Gastroesophageal sphincter (tissue), 4 donors: ENCODE measurements at regions not wholly inside any gene's neighbourhood (a gene's known extent, or its start where the extent isn't known, plus 50 kb on each side); places are given as distances from the start of the nearest gene placed in this dataset.

ENCODE experiments used
- ATAC-seq: fragments of 150-250 bp; one replicate; pipeline ENCODE4 v1.9.1; 2016; ENCODE audit warnings: mild to moderate bottlenecking, moderate library complexity
- H3K27ac ChIP-seq, 4 donors: fragments of 200-600 bp; sonication (generic) in 3 of 4; 1 replicate in 3 of 4; 2 replicates in 1 of 4; pipeline ENCODE4 v1.5.1; 2016 to 2019
- H3K27me3 ChIP-seq: fragments of 200-600 bp; sonication (generic); one replicate; pipeline ENCODE4 v1.5.1; 2019
- H3K36me3 ChIP-seq, 2 donors: fragments of 200-600 bp; sonication (generic); one replicate each; pipeline ENCODE4 v1.5.1; 2019; ENCODE audit warnings: control low read depth in 1 of 2
- H3K4me1 ChIP-seq, 3 donors: fragments of 200-600 bp; sonication (generic); 1 replicate in 2 of 3; 2 replicates in 1 of 3; pipeline ENCODE4 v1.5.1; 2016 to 2019; ENCODE audit warnings: control low read depth in 2 of 3
- H3K4me3 ChIP-seq, 2 donors: fragments of 200-600 bp; sonication (generic); one replicate each; pipeline ENCODE4 v1.5.1; 2019; ENCODE audit warnings: mild to moderate bottlenecking in 1 of 2, moderate library complexity in 1 of 2
- H3K9me3 ChIP-seq, 3 donors: fragments of 200-600 bp; sonication (generic); one replicate each; pipeline ENCODE4 v1.5.1; 2017 to 2019; ENCODE audit warnings: control low read depth in 2 of 3
- EP300 ChIP-seq: sonication (generic); formaldehyde crosslinking; IDR thresholded peaks from one replicate; pipeline ENCODE4 v1.6.1; 2017; ENCODE audit warnings: antibody characterized with exemption, mild to moderate bottlenecking
- POLR2A ChIP-seq, 2 donors: fragments of 450-650 bp; IDR thresholded peaks; one replicate each; pipeline ENCODE4 v1.6.1; 2017; ENCODE audit warnings: antibody characterized with exemption in 2 of 2, mild to moderate bottlenecking in 2 of 2, moderate library complexity in 1 of 2
- POLR2AphosphoS5 ChIP-seq: sonication (generic); formaldehyde crosslinking; IDR thresholded peaks from one replicate; pipeline ENCODE4 v1.6.1; 2017; ENCODE audit warnings: antibody characterized with exemption
- WGBS, 2 donors: methylation state at CpG; one replicate each; pipeline ENCODE4 v1.1.5; 2018; ENCODE audit warnings: low coverage in 1 of 2; 5-methylcytosine and 5-hydroxymethylcytosine counted together
- TF ChIP-seq, protein P1 (sequence below), 4 experiments: fragments of 200-600 bp in 2 of 4; fragments of 450-650 bp in 2 of 4; sonication (generic) in 1 of 4; IDR thresholded peaks; one replicate each; pipeline ENCODE4 v1.5.1; 2017 to 2019; ENCODE audit warnings: antibody characterized with exemption in 4 of 4, mild to moderate bottlenecking in 2 of 4, moderate library complexity in 2 of 4

DNA sequence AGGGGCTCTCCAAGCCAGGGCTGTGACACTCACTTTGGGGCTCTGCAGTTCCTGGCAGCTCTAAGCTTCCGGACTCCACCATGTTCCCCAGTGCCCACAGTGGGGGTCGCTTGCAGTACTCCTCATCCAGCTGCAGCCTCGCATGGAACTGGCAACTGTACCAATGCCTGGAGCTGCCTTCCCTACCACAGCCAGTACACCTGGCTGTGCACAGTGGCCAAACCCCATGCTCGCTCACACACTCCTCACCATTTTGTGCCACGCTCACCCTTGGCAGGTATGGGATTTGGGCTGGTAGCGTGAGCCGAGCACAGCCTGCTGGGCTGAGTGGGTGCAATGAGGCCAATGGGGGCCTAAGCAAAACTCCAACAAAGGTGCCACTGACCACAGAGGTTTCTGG lies 1369.9 kb downstream of the KCNT2 start:
- 100% methylated on average over 1 of the region's 7 CpGs; no CpG with 5 or more reads in 1 of the 2 donors for WGBS, 2 donors
- no peaks in the 10 kb centered on the region for H3K4me1 ChIP-seq
- no peaks in the 10 kb centered on the region for H3K27me3 ChIP-seq
- TF ChIP-seq POLR2AphosphoS5: no peak
- TF ChIP-seq, protein P1, sequence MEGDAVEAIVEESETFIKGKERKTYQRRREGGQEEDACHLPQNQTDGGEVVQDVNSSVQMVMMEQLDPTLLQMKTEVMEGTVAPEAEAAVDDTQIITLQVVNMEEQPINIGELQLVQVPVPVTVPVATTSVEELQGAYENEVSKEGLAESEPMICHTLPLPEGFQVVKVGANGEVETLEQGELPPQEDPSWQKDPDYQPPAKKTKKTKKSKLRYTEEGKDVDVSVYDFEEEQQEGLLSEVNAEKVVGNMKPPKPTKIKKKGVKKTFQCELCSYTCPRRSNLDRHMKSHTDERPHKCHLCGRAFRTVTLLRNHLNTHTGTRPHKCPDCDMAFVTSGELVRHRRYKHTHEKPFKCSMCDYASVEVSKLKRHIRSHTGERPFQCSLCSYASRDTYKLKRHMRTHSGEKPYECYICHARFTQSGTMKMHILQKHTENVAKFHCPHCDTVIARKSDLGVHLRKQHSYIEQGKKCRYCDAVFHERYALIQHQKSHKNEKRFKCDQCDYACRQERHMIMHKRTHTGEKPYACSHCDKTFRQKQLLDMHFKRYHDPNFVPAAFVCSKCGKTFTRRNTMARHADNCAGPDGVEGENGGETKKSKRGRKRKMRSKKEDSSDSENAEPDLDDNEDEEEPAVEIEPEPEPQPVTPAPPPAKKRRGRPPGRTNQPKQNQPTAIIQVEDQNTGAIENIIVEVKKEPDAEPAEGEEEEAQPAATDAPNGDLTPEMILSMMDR (IDR thresholded peaks at IDR 0.05): no peak
- no peak for TF ChIP-seq POLR2A (IDR thresholded peaks at IDR 0.05)
- no peak for TF ChIP-seq EP300
- H3K4me3 ChIP-seq: no peak overlapping the region
- H3K9me3 ChIP-seq: peaks cover 0 to 8% (median 0%) of the 10 kb centered on the region in 3 donors
- H3K27ac ChIP-seq: no peak overlapping the region
- no peak for ATAC-seq
- H3K36me3 ChIP-seq: no peaks in the 10 kb centered on the region

DNA sequence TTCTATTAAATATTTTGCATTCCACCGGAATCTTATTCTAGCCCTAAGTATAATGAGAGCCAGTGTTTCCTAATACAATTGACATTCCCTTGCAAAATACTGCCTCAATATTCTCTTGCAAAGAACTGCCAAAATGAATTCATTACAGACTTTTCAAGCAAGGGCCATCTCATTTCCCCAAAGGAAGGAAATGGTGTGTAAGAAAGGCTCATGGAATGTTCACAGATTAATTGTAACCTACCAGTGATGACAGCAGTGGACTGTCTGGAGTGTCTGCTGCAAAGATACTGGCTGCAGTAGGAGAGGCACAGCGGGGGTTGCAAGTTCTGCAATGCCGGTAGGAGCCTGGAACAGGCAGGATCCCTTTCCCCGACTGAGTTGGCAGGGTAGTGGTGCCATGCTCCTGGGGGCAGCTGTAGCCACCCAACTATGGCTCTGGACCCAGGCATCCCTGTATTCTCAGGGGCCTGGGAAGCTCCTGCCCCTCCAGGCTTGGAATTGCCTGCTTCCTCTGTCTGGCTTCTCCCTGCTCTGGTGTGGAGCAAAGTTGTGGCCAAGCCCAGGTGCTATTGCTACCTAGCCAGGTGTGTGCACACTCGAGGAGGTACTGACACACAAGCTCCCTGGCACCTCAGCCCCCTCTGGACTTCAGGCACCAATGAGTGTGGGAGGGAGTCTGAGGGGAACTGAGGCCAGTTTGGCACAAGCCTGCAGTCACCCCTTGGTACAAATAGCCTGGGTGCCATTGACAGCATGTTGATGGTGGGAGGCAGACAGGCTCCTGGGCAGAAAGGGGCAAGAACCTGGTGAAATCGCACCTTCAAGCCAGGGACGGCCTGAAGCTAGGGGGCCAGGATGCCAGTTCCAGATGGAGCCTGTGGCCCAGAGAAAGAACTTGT lies 1371.0 kb downstream of the KCNT2 start:
- no peak for ATAC-seq
- no peak overlapping the region for H3K27ac ChIP-seq
- H3K36me3 ChIP-seq: no peaks in the 10 kb centered on the region
- TF ChIP-seq, protein P1 (IDR thresholded peaks at IDR 0.05): no peak
- TF ChIP-seq POLR2AphosphoS5 (no peak), POLR2A (IDR thresholded peaks at IDR 0.05) (no peak), EP300 (no peak)
- no peaks in the 10 kb centered on the region for H3K27me3 ChIP-seq
- no peaks in the 10 kb centered on the region for H3K4me1 ChIP-seq
- H3K4me3 ChIP-seq: no peak overlapping the region
- H3K9me3 ChIP-seq: peaks cover 0 to 8% (median 0%) of the 10 kb centered on the region in 3 donors
- WGBS, 2 donors: 56 to 75% methylated on average over 1 of the region's 7 CpGs

DNA sequence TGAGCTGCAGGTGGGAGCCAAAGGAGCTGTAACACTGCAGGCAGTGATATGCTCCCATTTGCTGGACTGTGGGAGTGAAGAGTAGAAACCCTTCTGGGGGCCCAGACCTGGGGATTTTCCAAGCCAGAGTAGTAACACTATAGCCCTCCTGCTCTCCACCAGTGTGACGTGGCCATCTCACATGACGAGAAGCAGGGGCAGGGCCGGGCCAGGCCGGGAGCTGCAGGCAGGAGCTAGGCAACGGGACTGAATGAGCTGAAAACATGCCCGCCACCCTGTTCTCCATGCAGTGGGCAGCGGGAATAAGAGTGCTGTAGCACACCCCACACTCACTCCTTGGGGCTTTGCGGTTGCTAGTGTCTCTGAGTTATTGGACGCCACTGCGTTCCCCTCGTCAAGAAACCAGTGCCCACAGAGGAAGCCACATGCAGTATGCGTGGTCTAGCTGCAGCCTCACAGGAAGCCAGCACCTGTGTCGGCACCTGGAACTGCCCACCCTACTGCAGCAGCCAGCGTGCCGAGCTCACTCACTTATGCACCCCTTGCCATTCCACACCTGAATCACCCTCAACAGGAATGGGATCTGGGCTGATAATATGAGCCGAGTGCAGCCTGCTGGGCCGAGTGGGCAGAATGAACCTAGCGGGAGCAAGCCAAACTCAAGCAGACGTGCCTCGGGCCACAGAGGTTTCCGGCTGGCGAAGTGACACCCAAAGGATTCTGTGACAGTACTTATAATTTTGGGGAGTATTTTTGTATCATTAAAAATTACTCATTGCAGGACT lies 1389.6 kb downstream of the KCNT2 start:
- Histone ChIP-seq H3K4me1 (no peaks in the 10 kb centered on the region), H3K36me3 (no peaks in the 10 kb centered on the region), H3K4me3 (no peak overlapping the region), H3K27me3 (no peaks in the 10 kb centered on the region), H3K27ac (no peak overlapping the region), H3K9me3 (peaks cover 0 to 7% (median 0%) of the 10 kb centered on the region in 3 donors)
- ATAC-seq: no peak
- no peak for TF ChIP-seq POLR2A (IDR thresholded peaks at IDR 0.05)
- TF ChIP-seq, protein P1 (IDR thresholded peaks at IDR 0.05): no peak
- TF ChIP-seq POLR2AphosphoS5: no peak
- no peak for TF ChIP-seq EP300
- 97 to 99% methylated on average over 5 to 10 of the region's 22 CpGs for WGBS, 2 donors

DNA sequence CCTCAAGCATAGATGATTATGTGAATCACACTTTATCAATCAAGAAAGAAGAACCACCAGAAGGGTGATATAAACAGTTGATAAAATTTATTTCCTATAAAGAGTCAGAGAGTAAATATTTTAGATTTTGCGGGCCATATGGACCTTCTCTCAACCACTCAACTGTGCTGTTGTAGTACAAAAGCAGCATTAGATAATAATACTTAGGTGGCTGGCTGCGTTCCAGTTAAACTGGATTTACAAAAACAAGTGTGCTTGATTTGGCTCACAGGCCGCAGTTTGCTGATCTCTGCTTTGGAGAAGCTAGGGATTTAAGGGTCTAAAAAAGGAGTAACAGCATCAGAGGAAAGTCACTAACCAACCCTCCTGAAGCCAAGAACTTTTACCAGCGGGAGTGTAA lies 1406.0 kb downstream of the KCNT2 start:
- Histone ChIP-seq H3K4me3 (no peak overlapping the region), H3K27me3 (no peaks in the 10 kb centered on the region), H3K36me3 (no peaks in the 10 kb centered on the region), H3K4me1 (no peaks in the 10 kb centered on the region), H3K9me3 (no peaks in the 10 kb centered on the region), H3K27ac (no peak overlapping the region)
- TF ChIP-seq POLR2A (IDR thresholded peaks at IDR 0.05): no peak
- TF ChIP-seq POLR2AphosphoS5: no peak
- TF ChIP-seq EP300: no peak
- TF ChIP-seq, protein P1 (IDR thresholded peaks at IDR 0.05): no peak
- WGBS, 2 donors: 13 to 19% methylated on average over 4 of the region's 4 CpGs
- no peak for ATAC-seq
